ENCODE measurements at regions not wholly inside any gene's neighbourhood (a gene's known extent, or its start where the extent isn't known, plus 50 kb on each side); places are given as distances from the start of the nearest gene placed in this dataset.

DNA sequence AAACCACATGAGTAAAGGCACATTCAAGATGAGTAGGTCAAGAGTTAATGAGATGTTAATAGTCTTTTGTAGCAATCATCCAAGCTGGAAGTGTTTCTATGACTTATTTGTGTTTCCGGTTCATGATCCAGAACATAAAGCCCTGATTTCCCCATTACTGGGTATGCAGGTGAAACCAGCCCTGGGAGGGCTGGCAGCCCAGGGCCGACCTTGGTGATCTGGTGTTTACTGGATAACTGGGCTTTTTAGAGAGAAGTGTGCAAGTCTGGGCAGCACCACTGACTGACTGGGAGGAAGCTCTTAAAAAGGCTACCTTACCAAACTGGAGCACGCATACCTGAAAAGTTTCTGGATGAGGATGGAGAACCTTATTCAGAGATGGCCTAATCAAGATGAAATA is 431.6 kb upstream of the VRK2 start:
- no peak for TF ChIP-seq POLR2A (IDR thresholded peaks at IDR 0.05; ENCODE audit: low read length)
- TF ChIP-seq GATA1 (IDR thresholded peaks at IDR 0.05; ENCODE audit: low read depth, low read length), result no peak

All from erythroblast (primary cell).